ENCODE measurements at regions not wholly inside any gene's neighbourhood (a gene's known extent, or its start where the extent isn't known, plus 50 kb on each side); places are given as distances from the start of the nearest gene placed in this dataset.

- Histone ChIP-seq H3K4me1 (replicated peaks in 1 of 2) (no peaks in the 10 kb centered on the region), H3K9me3 (replicated peaks in 1 of 3) (no peaks in the 10 kb centered on the region), H3K27ac (no peak overlapping the region), H3K27me3 (no peaks in the 10 kb centered on the region), H3K4me3 (no peak overlapping the region), H3K36me3 (replicated peaks in 1 of 2) (no peaks in the 10 kb centered on the region)
- intact Hi-C loops (cut with DNase I) = no loop called here
- no peak for DNase-seq
- no peak for TF ChIP-seq POLR2A (IDR thresholded peaks at IDR 0.05)
- TF ChIP-seq, protein P1, sequence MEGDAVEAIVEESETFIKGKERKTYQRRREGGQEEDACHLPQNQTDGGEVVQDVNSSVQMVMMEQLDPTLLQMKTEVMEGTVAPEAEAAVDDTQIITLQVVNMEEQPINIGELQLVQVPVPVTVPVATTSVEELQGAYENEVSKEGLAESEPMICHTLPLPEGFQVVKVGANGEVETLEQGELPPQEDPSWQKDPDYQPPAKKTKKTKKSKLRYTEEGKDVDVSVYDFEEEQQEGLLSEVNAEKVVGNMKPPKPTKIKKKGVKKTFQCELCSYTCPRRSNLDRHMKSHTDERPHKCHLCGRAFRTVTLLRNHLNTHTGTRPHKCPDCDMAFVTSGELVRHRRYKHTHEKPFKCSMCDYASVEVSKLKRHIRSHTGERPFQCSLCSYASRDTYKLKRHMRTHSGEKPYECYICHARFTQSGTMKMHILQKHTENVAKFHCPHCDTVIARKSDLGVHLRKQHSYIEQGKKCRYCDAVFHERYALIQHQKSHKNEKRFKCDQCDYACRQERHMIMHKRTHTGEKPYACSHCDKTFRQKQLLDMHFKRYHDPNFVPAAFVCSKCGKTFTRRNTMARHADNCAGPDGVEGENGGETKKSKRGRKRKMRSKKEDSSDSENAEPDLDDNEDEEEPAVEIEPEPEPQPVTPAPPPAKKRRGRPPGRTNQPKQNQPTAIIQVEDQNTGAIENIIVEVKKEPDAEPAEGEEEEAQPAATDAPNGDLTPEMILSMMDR (IDR thresholded peaks at IDR 0.05) = no peak
- WGBS, 4 donors = 58 to 69% (median 62%) methylated on average over 6 of the region's 6 CpGs
Observed at GRCh38 chr4:111323496-111323895, 700.6 kb upstream of the PITX2 start.

DNA sequence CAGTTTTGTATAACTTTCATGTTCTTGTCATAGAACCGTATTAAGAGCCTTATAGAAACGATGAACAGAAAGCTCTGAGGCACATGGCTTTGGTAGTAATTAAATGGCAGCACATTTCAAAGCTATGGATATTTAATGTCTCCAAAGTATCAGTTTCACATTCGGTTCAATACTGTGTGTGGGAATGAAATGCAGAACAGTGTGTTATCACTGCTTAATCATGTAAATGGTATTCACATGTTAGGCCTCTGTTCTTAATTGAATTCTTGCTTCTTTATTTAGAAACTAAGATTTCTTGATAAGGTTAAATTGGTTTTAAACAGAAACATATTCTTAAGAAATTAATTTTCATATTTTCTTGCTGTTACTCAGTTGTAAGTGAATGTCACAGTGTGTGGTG lies 701.0 kb upstream of the PITX2 start:
- no peak for DNase-seq
- Histone ChIP-seq H3K4me3 (no peak overlapping the region), H3K27ac (no peak overlapping the region), H3K27me3 (no peaks in the 10 kb centered on the region), H3K36me3 (replicated peaks in 1 of 2) (no peaks in the 10 kb centered on the region), H3K4me1 (replicated peaks in 1 of 2) (no peaks in the 10 kb centered on the region), H3K9me3 (replicated peaks in 1 of 3) (no peaks in the 10 kb centered on the region)
- intact Hi-C loops (cut with DNase I) = no loop called here
- WGBS, 4 donors = 56 to 73% (median 67%) methylated on average over 3 of the region's 3 CpGs
- no peak for TF ChIP-seq POLR2A (IDR thresholded peaks at IDR 0.05)
- TF ChIP-seq, protein P1 (IDR thresholded peaks at IDR 0.05) = no peak

DNA sequence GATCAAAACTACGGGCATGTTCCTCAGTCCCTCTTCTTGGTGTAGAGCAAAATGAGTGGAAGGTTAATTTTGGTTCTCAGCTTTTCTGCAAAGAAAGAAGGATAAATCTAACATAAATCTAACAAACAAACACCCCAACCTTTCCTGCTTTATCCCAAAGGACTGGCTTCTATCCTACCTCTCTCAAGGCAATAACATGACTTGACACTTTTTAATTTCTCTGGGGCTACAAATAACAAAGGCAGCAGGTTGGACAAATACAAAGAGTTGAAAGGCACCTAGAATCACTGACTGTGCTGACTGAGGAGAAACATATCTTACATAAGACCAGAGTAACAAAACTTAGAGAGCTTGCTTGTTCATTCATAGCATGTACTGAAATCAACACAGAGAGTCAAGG lies 703.6 kb upstream of the PITX2 start:
- no peak for TF ChIP-seq POLR2A (IDR thresholded peaks at IDR 0.05)
- TF ChIP-seq, protein P1 (IDR thresholded peaks at IDR 0.05) = no peak
- Histone ChIP-seq H3K36me3 (replicated peaks in 1 of 2) (no peaks in the 10 kb centered on the region), H3K4me1 (replicated peaks in 1 of 2) (no peaks in the 10 kb centered on the region), H3K27ac (no peak overlapping the region), H3K9me3 (replicated peaks in 1 of 3) (no peaks in the 10 kb centered on the region), H3K4me3 (no peak overlapping the region), H3K27me3 (no peaks in the 10 kb centered on the region)
- DNase-seq = no peak
- intact Hi-C loops (cut with DNase I) = no loop called here
- 58 to 67% (median 62%) methylated on average over 1 of the region's 1 CpG for WGBS, 4 donors

GRCh38 chr4:111330786-111331185 lies 707.9 kb upstream of the PITX2 start:
- no peaks in the 10 kb centered on the region for H3K36me3 ChIP-seq (replicated peaks in 1 of 2)
- intact Hi-C loops (cut with DNase I) = no loop called here
- H3K4me1 ChIP-seq (replicated peaks in 1 of 2) = no peaks in the 10 kb centered on the region
- 53 to 65% (median 56%) methylated on average over 2 of the region's 2 CpGs for WGBS, 4 donors
- no peaks in the 10 kb centered on the region for H3K27me3 ChIP-seq
- no peak overlapping the region for H3K27ac ChIP-seq
- TF ChIP-seq POLR2A (IDR thresholded peaks at IDR 0.05) = no peak
- TF ChIP-seq, protein P1 (IDR thresholded peaks at IDR 0.05) = no peak
- no peaks in the 10 kb centered on the region for H3K9me3 ChIP-seq (replicated peaks in 1 of 3)
- H3K4me3 ChIP-seq = no peak overlapping the region
- DNase-seq = no peak
